Hepatocyte (in vitro differentiated cells): ENCODE measurements at regions not wholly inside any gene's neighbourhood (a gene's known extent, or its start where the extent isn't known, plus 50 kb on each side); places are given as distances from the start of the nearest gene placed in this dataset.

Source experiments
- CTCF ChIP-seq: fragments of 200-600 bp; sonication (generic); IDR thresholded peaks from 2 replicates; pipeline ENCODE4 v1.5.1; 2016; ENCODE audit warnings: antibody characterized with exemption, mild to moderate bottlenecking; ENCODE audit not compliant: poor library complexity
- EZH2 ChIP-seq: fragments of 200-600 bp; sonication (generic); IDR thresholded peaks from 2 replicates; pipeline ENCODE4 v1.6.1; 2016; ENCODE audit warnings: antibody characterized with exemption, mild to moderate bottlenecking, borderline replicate concordance
- EZH2phosphoT487 ChIP-seq: fragments of 200-600 bp; sonication (generic); IDR thresholded peaks from one replicate; pipeline ENCODE4 v1.6.1; 2018; ENCODE audit warnings: antibody characterized with exemption, mild to moderate bottlenecking, low read depth, moderate library complexity; ENCODE audit not compliant: unreplicated experiment, severe bottlenecking

- TF ChIP-seq EZH2 (no peak), CTCF (no peak), EZH2phosphoT487 (no peak)
Observed at GRCh38 chr6:148263010-148263409, 79.6 kb upstream of the SASH1 start.
